Middle frontal gyrus (tissue), 1 donor: ENCODE measurements at regions not wholly inside any gene's neighbourhood (a gene's known extent, or its start where the extent isn't known, plus 50 kb on each side); places are given as distances from the start of the nearest gene placed in this dataset.

Source experiments
- DNase-seq: peaks from one replicate; pipeline ENCODE4 v3.0.0-alpha.2; 2015; ENCODE audit warnings: low spot score; ENCODE audit errors: extremely low spot score

DNA sequence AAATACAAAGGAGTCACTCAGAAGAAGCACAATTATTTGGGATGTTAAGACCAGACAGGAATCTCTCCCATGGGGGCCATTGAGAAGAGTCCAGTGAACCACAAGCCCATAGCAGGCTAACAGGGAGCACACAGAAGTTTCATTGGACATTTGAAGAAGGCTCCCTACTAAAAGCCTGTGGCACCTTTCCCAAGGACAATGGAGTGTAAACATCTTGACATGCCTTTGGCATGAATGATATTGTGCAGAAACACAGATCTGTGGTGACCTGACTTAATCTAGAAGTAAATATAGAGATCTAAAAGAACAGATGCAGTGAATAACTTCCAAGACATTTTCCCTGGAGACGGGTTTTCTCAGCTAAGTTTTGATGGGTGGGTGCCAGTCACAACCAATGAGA is 221.5 kb downstream of the EPHA4 start:
- no peak for DNase-seq

GRCh38 chr2:221353201-221353600 is 218.9 kb downstream of the EPHA4 start:
- DNase-seq: no peak

- no peak for DNase-seq
Observed at GRCh38 chr2:221360312-221360711, 211.8 kb downstream of the EPHA4 start.

DNA sequence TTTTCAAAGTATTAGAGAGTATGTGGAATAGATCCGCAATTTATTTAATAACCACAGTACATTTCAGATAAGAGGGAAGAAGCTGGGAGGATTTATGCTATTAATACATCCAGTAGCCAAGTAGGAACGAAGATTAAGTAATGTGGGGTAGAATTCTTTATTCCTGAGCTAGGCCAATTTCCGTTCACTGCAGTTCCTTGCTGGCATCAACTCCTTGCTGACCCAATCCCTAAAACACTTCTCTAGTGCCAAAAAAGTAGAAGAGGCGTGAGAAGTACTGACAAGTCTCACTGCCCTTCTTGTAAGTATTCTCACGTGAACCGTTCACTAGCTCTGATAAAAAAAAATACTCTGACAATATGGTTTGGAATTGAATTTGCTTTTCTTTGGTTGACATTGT is 211.4 kb downstream of the EPHA4 start:
- DNase-seq: no peak

DNA sequence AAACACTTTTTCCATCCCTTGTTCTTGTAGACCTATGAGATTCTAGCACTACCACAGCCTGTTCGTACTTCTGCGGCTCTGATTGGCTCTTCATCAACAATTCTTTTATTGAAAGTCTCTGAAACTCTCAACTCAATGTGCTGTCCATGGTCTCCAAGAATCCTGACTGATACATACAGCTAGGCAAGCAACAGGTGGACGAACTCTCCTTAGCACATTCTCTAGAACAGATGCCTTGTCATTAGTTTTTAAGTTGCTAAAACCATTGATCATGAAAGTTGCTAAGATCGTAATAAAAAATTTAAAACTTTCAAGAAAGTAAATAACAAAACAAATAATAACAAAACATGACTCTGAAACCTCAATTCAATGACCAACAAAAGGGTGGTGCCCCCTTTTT is 210.5 kb downstream of the EPHA4 start:
- no peak for DNase-seq

- no peak for DNase-seq
Observed at GRCh38 chr2:221364672-221365071, 207.4 kb downstream of the EPHA4 start.
